ENCODE measurements at regions not wholly inside any gene's neighbourhood (a gene's known extent, or its start where the extent isn't known, plus 50 kb on each side); places are given as distances from the start of the nearest gene placed in this dataset.

DNA sequence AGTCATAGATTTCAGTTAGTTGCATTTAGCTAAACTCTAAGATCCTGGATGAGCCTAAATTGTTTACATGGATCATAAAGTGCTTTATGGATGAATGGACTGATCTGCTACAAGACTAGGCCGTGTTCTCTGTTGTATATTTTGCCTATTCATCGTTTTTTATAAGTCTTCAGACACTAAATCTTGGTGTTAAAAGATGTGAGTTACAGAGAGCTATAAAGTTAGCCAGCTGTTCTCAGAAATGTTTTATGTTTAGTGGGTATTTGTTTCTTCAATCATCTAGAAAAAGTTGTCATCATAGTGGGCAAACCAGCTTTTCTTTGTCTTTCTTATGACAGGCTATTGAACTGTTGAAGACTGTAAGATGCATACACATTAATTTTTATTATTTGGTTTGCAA is 585.8 kb upstream of the SEMA6A start:
- FAIRE-seq = no peak
- intact Hi-C loops (cut with micrococcal nuclease) = no loop called here

DNA sequence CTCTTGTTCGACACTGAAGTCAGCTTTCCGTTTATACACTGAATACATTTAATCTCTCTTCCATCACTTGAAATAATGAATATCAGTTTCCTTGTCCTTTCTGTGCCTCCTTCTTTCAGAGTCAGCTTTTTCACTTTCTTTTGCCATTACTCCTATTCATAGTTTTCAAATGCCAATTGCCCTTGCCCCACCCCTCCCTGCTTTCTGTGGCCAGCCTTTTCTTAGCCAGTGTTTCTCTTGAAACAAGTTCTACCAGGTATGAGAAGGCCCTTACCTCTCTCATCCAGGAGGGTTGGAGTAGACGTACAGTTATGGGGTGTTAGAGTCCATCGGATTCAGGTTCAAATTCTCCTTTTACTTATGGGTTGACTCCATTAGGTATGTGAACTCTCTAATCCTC is 574.7 kb upstream of the SEMA6A start:
- Histone ChIP-seq H3K9ac (replicated peaks; ENCODE audit: extremely low read depth, insufficient read depth, low read length) (no peak overlapping the region), H3K79me2 (ENCODE audit: control insufficient read depth, insufficient read depth, low read length) (no peaks in the 10 kb centered on the region), H3K27ac (ENCODE audit: insufficient read depth, low read depth, low read length) (no peak overlapping the region), H2AFZ (ENCODE audit: low read depth, low read length) (no peak overlapping the region), H3K9me1 (replicated peaks; ENCODE audit: control insufficient read depth, extremely low read depth, insufficient read depth, low read length) (no peaks in the 10 kb centered on the region), H4K20me1 (replicated peaks; ENCODE audit: control insufficient read depth, extremely low read depth, insufficient read depth, low read length) (no peaks in the 10 kb centered on the region), H3K4me3 (replicated peaks in 1 of 3; ENCODE audit: insufficient read depth in 1 of 3, low read depth in 1 of 3, low read length in 3 of 3) (no peak overlapping the region), H3K9me3 (replicated peaks; ENCODE audit: control insufficient read depth, insufficient read depth, low read length) (no peaks in the 10 kb centered on the region), H3K27me3 (ENCODE audit: control insufficient read depth in 2 of 2, insufficient read depth in 2 of 2, low read length in 2 of 2) (no peaks in the 10 kb centered on the region), H3K36me3 (ENCODE audit: control insufficient read depth in 2 of 2, extremely low read depth in 1 of 2, insufficient read depth in 2 of 2, low read length in 2 of 2) (no peaks in the 10 kb centered on the region), H3K4me1 (ENCODE audit: control insufficient read depth, extremely low read depth, insufficient read depth, low read length) (no peaks in the 10 kb centered on the region), H3K4me2 (ENCODE audit: insufficient read depth, low read length) (no peak overlapping the region)
- TF ChIP-seq POLR2AphosphoS5 (IDR thresholded peaks at IDR 0.05; ENCODE audit: insufficient read depth, low read depth, low read length) = no peak
- TF ChIP-seq POLR2A (IDR thresholded peaks at IDR 0.05; ENCODE audit: low read depth, low read length) = no peak
- TF ChIP-seq, protein P1, sequence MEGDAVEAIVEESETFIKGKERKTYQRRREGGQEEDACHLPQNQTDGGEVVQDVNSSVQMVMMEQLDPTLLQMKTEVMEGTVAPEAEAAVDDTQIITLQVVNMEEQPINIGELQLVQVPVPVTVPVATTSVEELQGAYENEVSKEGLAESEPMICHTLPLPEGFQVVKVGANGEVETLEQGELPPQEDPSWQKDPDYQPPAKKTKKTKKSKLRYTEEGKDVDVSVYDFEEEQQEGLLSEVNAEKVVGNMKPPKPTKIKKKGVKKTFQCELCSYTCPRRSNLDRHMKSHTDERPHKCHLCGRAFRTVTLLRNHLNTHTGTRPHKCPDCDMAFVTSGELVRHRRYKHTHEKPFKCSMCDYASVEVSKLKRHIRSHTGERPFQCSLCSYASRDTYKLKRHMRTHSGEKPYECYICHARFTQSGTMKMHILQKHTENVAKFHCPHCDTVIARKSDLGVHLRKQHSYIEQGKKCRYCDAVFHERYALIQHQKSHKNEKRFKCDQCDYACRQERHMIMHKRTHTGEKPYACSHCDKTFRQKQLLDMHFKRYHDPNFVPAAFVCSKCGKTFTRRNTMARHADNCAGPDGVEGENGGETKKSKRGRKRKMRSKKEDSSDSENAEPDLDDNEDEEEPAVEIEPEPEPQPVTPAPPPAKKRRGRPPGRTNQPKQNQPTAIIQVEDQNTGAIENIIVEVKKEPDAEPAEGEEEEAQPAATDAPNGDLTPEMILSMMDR (IDR thresholded peaks at IDR 0.05; ENCODE audit: extremely low read depth in 1 of 2, insufficient read depth in 1 of 2, low read depth in 1 of 2, low read length in 2 of 2) = no peak
- no peak for TF ChIP-seq MYC (IDR thresholded peaks at IDR 0.05; ENCODE audit: low read depth, low read length)
- ChIA-PET CTCF (no interaction called here), POLR2A (no interaction called here)
- DNase-seq (ENCODE audit: low read depth, low spot score) (no peak), FAIRE-seq (no peak)
- no TSS peak for BruUV-seq (replicated peaks)
- intact Hi-C loops (cut with micrococcal nuclease) (no loop called here), dilution Hi-C loops (cut with MboI; ENCODE audit: extremely low pct_ligation_motif_present, low sequenced_read_pairs) (no loop called here)

More for the DNA sequence above, 585.8 kb upstream of the SEMA6A start:
- Histone ChIP-seq H3K4me3 (replicated peaks in 1 of 3; ENCODE audit: insufficient read depth in 1 of 3, low read depth in 1 of 3, low read length in 3 of 3) (no peak overlapping the region), H3K9me1 (replicated peaks; ENCODE audit: control insufficient read depth, extremely low read depth, insufficient read depth, low read length) (no peaks in the 10 kb centered on the region), H3K9ac (replicated peaks; ENCODE audit: extremely low read depth, insufficient read depth, low read length) (no peak overlapping the region), H3K36me3 (ENCODE audit: control insufficient read depth in 2 of 2, extremely low read depth in 1 of 2, insufficient read depth in 2 of 2, low read length in 2 of 2) (no peaks in the 10 kb centered on the region), H4K20me1 (replicated peaks; ENCODE audit: control insufficient read depth, extremely low read depth, insufficient read depth, low read length) (no peaks in the 10 kb centered on the region), H3K79me2 (ENCODE audit: control insufficient read depth, insufficient read depth, low read length) (no peaks in the 10 kb centered on the region), H3K27me3 (ENCODE audit: control insufficient read depth in 2 of 2, insufficient read depth in 2 of 2, low read length in 2 of 2) (no peaks in the 10 kb centered on the region), H3K4me1 (ENCODE audit: control insufficient read depth, extremely low read depth, insufficient read depth, low read length) (no peaks in the 10 kb centered on the region), H3K9me3 (replicated peaks; ENCODE audit: control insufficient read depth, insufficient read depth, low read length) (no peaks in the 10 kb centered on the region), H2AFZ (ENCODE audit: low read depth, low read length) (no peak overlapping the region), H3K4me2 (ENCODE audit: insufficient read depth, low read length) (no peak overlapping the region), H3K27ac (ENCODE audit: insufficient read depth, low read depth, low read length) (no peak overlapping the region)
- DNase-seq (ENCODE audit: low read depth, low spot score) = no peak
- BruUV-seq (replicated peaks) = no TSS peak
- ChIA-PET CTCF (no interaction called here), POLR2A (no interaction called here)
- dilution Hi-C loops (cut with MboI; ENCODE audit: extremely low pct_ligation_motif_present, low sequenced_read_pairs) = no loop called here
- TF ChIP-seq GATA2 (IDR thresholded peaks at IDR 0.05; ENCODE audit: insufficient read depth, insufficient read length, low read depth, low read length) = no peak
- TF ChIP-seq, protein P2, sequence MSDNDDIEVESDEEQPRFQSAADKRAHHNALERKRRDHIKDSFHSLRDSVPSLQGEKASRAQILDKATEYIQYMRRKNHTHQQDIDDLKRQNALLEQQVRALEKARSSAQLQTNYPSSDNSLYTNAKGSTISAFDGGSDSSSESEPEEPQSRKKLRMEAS (IDR thresholded peaks at IDR 0.05; ENCODE audit: insufficient read depth, insufficient read length) = no peak
- TF ChIP-seq FOS (IDR thresholded peaks at IDR 0.05; ENCODE audit: borderline replicate concordance, insufficient read depth, low read length) = no peak
- no peak for TF ChIP-seq POLR2A (IDR thresholded peaks at IDR 0.05; ENCODE audit: low read depth, low read length)
- TF ChIP-seq EZH2 (IDR thresholded peaks at IDR 0.05; ENCODE audit: borderline replicate concordance, low read depth, low read length, severe bottlenecking) = no peak
- TF ChIP-seq MYC (IDR thresholded peaks at IDR 0.05; ENCODE audit: low read depth, low read length) = no peak
- no peak for TF ChIP-seq POLR2AphosphoS5 (IDR thresholded peaks at IDR 0.05; ENCODE audit: insufficient read depth, low read depth, low read length)
